ENCODE measurements at regions not wholly inside any gene's neighbourhood (a gene's known extent, or its start where the extent isn't known, plus 50 kb on each side); places are given as distances from the start of the nearest gene placed in this dataset.

- ChIA-PET CTCF (no interaction called here), POLR2A (no interaction called here)
- no peaks in the 10 kb centered on the region for H3K4me1 Mint-ChIP-seq
- no peak for DNase-seq
- no peaks in the 10 kb centered on the region for H3K9me3 ChIP-seq (ENCODE audit: low read length)
- H3K9me3 Mint-ChIP-seq = peaks cover 0 to 2% (median 0%) of the 10 kb centered on the region in 5 donors
- H3K27me3 ChIP-seq (ENCODE audit: insufficient read depth, low read length, poor library complexity, severe bottlenecking) = no peaks in the 10 kb centered on the region
- H3K4me3 ChIP-seq (ENCODE audit: low read length) = no peak overlapping the region
- H3K27ac ChIP-seq (ENCODE audit: low read depth, low read length) = no peak overlapping the region
- H3K36me3 Mint-ChIP-seq = no peaks in the 10 kb centered on the region
- no peak overlapping the region for H3K4me3 Mint-ChIP-seq
- H3K27ac Mint-ChIP-seq = no peak overlapping the region
- H3K27me3 Mint-ChIP-seq = peaks cover 0 to 1% of the 10 kb centered on the region in 2 donors
- no peaks in the 10 kb centered on the region for H3K4me1 ChIP-seq (ENCODE audit: insufficient read depth, low read length)
- H3K36me3 ChIP-seq (ENCODE audit: insufficient read depth, low read length) = no peaks in the 10 kb centered on the region
Observed at GRCh38 chr17:12553625-12554024, 112.1 kb upstream of the MYOCD start.

DNA sequence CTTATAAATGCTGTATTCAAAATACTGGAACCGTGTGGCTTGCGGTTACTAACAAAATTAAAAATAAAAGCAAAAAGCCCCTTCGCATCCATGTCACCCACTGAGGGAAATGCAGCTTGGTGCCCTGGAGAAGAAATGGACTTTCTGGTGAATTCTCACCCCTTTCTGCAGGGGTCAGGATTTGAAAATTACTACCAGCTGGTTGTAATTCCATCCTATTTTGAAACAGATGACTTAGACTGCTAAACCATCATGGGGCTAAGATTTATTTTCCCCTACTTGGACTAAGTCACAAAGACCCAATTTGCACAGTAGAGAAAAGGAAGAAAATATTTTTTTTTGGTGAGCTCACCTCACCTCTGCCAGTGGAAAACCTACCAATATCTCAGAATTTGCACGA, 111.4 kb upstream of the MYOCD start:
- Mint-ChIP-seq H3K4me3 (no peak overlapping the region), H3K27me3 (peaks cover 0 to 1% of the 10 kb centered on the region in 2 donors), H3K4me1 (no peaks in the 10 kb centered on the region), H3K36me3 (no peaks in the 10 kb centered on the region), H3K9me3 (peaks cover 0 to 2% (median 0%) of the 10 kb centered on the region in 5 donors), H3K27ac (no peak overlapping the region)
- ChIA-PET POLR2A (no interaction called here), CTCF (no interaction called here)
- DNase-seq = no peak
- Histone ChIP-seq H3K4me1 (ENCODE audit: insufficient read depth, low read length) (no peaks in the 10 kb centered on the region), H3K27me3 (ENCODE audit: insufficient read depth, low read length, poor library complexity, severe bottlenecking) (no peaks in the 10 kb centered on the region), H3K27ac (ENCODE audit: low read depth, low read length) (no peak overlapping the region), H3K9me3 (ENCODE audit: low read length) (no peaks in the 10 kb centered on the region), H3K36me3 (ENCODE audit: insufficient read depth, low read length) (no peaks in the 10 kb centered on the region), H3K4me3 (ENCODE audit: low read length) (no peak overlapping the region)

- Histone ChIP-seq H3K36me3 (ENCODE audit: insufficient read depth, low read length) (no peaks in the 10 kb centered on the region), H3K27ac (ENCODE audit: low read depth, low read length) (no peak overlapping the region), H3K4me3 (ENCODE audit: low read length) (no peak overlapping the region), H3K9me3 (ENCODE audit: low read length) (no peaks in the 10 kb centered on the region), H3K27me3 (ENCODE audit: insufficient read depth, low read length, poor library complexity, severe bottlenecking) (no peaks in the 10 kb centered on the region), H3K4me1 (ENCODE audit: insufficient read depth, low read length) (no peaks in the 10 kb centered on the region)
- CTCF ChIA-PET = no interaction called here
- H3K9me3 Mint-ChIP-seq = peaks cover 0 to 14% (median 5%) of the 10 kb centered on the region in 5 donors
- no peaks in the 10 kb centered on the region for H3K36me3 Mint-ChIP-seq
- POLR2A ChIA-PET = no interaction called here
- H3K27me3 Mint-ChIP-seq = peaks cover 0 to 1% of the 10 kb centered on the region in 2 donors
- H3K4me1 Mint-ChIP-seq = no peaks in the 10 kb centered on the region
- no peak overlapping the region for H3K4me3 Mint-ChIP-seq
- H3K27ac Mint-ChIP-seq = no peak overlapping the region
- DNase-seq = no peak
Observed at GRCh38 chr17:12566291-12566690, 99.4 kb upstream of the MYOCD start.

DNA sequence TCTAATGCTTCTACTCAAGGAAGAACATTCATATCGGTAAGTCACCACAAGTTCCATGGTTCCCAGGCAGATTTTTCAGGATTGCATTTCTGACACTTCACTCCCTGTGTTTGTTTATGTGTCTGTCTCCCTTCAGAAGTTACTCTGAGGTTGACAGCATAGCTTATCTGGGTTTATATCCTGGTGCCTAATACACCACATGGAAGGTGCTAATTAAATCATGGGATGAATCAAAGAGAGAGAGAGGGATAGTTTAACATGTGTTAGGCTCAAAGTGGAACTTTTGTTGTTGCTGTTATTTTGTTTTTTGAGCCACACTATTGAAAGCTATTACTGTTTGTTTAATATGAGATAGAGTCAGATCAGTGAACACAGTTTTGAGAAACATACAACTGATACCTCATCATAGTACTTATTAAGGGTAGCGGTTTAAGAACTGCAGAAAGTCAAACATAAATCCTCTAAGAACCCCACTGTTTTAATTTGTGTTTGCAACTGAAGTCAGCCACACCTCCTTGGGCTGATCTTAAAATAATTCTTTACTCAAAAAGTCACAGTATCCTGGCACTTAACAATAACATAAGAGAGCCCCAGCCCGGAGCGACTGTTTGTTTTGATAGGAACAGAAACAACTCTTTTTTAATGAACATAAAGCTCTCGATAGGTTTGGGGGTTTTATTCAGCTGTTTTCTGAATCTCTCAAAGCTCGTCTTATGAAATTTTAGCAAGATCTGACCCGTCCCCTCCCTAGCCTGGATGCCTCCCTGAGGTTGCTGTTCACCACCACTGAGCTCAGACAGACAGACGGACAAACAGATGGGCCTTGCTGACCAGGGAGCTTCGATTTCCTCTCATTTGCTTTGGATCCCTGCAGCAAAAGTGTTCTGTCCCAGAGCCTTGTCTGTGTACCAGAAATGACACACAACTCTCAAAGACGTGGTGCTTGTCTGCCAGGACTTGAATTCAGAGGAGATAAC, 98.3 kb upstream of the MYOCD start:
- Mint-ChIP-seq H3K4me3 (no peak overlapping the region), H3K9me3 (peaks cover 0 to 11% (median 9%) of the 10 kb centered on the region in 5 donors), H3K27ac (no peak overlapping the region), H3K4me1 (no peaks in the 10 kb centered on the region), H3K27me3 (peaks cover 0 to 1% of the 10 kb centered on the region in 2 donors), H3K36me3 (no peaks in the 10 kb centered on the region)
- CTCF ChIA-PET = no interaction called here
- no peak for DNase-seq
- Histone ChIP-seq H3K36me3 (ENCODE audit: insufficient read depth, low read length) (no peaks in the 10 kb centered on the region), H3K27me3 (ENCODE audit: insufficient read depth, low read length, poor library complexity, severe bottlenecking) (no peaks in the 10 kb centered on the region), H3K9me3 (ENCODE audit: low read length) (no peaks in the 10 kb centered on the region), H3K27ac (ENCODE audit: low read depth, low read length) (no peak overlapping the region), H3K4me3 (ENCODE audit: low read length) (no peak overlapping the region), H3K4me1 (ENCODE audit: insufficient read depth, low read length) (no peaks in the 10 kb centered on the region)
- POLR2A ChIA-PET = no interaction called here

- no peaks in the 10 kb centered on the region for H3K36me3 Mint-ChIP-seq
- H3K9me3 Mint-ChIP-seq = peaks cover 0 to 11% (median 9%) of the 10 kb centered on the region in 5 donors
- H3K27ac ChIP-seq (ENCODE audit: low read depth, low read length) = no peak overlapping the region
- no peak overlapping the region for H3K4me3 ChIP-seq (ENCODE audit: low read length)
- H3K27me3 Mint-ChIP-seq = peaks cover 0 to 1% of the 10 kb centered on the region in 2 donors
- H3K4me1 ChIP-seq (ENCODE audit: insufficient read depth, low read length) = no peaks in the 10 kb centered on the region
- no peaks in the 10 kb centered on the region for H3K36me3 ChIP-seq (ENCODE audit: insufficient read depth, low read length)
- H3K9me3 ChIP-seq (ENCODE audit: low read length) = no peaks in the 10 kb centered on the region
- POLR2A ChIA-PET = no interaction called here
- CTCF ChIA-PET = no interaction called here
- DNase-seq = no peak
- no peak overlapping the region for H3K27ac Mint-ChIP-seq
- no peaks in the 10 kb centered on the region for H3K27me3 ChIP-seq (ENCODE audit: insufficient read depth, low read length, poor library complexity, severe bottlenecking)
- no peak overlapping the region for H3K4me3 Mint-ChIP-seq
- no peaks in the 10 kb centered on the region for H3K4me1 Mint-ChIP-seq
Observed at GRCh38 chr17:12568358-12569251, 97.1 kb upstream of the MYOCD start.

DNA sequence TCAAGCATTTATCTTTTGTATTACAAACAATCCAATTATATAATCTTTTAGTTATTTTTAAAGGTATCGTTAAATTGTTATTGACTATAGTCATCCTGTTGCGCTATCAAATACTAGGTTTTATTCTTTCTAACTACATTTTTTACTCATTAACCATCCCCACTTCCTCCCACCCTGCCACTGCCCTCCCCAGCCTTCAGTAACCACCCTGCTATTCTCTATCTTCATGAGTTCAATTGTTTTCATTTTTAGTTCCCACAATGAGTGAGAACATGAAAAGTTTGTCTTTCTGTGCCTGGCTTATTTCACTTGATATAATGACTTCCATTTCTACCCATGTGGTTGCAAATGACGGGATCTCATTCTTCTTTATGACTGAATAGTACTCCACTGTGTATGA, 94.1 kb upstream of the MYOCD start:
- peaks cover 0 to 1% of the 10 kb centered on the region in 2 donors for H3K27me3 Mint-ChIP-seq
- CTCF ChIA-PET = no interaction called here
- POLR2A ChIA-PET = no interaction called here

DNA sequence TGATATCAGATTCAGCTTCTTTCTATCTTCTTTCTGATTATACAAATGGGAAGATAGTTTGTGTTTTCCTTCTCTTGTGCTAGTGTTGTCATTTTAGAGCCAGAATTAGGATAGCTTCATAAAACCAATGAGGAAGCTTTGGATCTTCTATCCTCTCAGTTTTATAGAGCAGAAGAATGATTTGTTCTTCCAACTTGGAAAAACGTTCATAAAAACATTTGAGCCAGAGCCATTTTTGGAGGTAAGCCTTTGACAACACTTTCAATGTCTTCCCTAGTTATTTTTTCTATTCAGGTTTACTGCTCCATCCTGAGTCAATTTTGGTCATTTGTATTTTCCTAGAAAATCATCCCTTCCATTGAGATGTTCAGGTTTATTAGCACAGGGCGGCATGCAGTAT, 91.2 kb upstream of the MYOCD start:
- Mint-ChIP-seq H3K36me3 (no peaks in the 10 kb centered on the region), H3K27ac (no peak overlapping the region), H3K27me3 (peaks cover 0 to 1% of the 10 kb centered on the region in 2 donors), H3K4me1 (no peaks in the 10 kb centered on the region), H3K4me3 (no peak overlapping the region), H3K9me3 (peaks cover 0 to 9% (median 4%) of the 10 kb centered on the region in 5 donors)
- no peak overlapping the region for H3K27ac ChIP-seq (ENCODE audit: low read depth, low read length)
- no peaks in the 10 kb centered on the region for H3K27me3 ChIP-seq (ENCODE audit: insufficient read depth, low read length, poor library complexity, severe bottlenecking)
- no peaks in the 10 kb centered on the region for H3K4me1 ChIP-seq (ENCODE audit: insufficient read depth, low read length)
- ChIA-PET CTCF (no interaction called here), POLR2A (no interaction called here)
- H3K36me3 ChIP-seq (ENCODE audit: insufficient read depth, low read length) = no peaks in the 10 kb centered on the region
- no peak overlapping the region for H3K4me3 ChIP-seq (ENCODE audit: low read length)
- DNase-seq = no peak
- H3K9me3 ChIP-seq (ENCODE audit: low read length) = no peaks in the 10 kb centered on the region

More for the DNA sequence above, 94.1 kb upstream of the MYOCD start:
- Mint-ChIP-seq H3K27ac (no peak overlapping the region), H3K9me3 (peaks cover 0 to 9% (median 0%) of the 10 kb centered on the region in 5 donors), H3K4me1 (no peaks in the 10 kb centered on the region), H3K4me3 (no peak overlapping the region), H3K36me3 (no peaks in the 10 kb centered on the region)
- Histone ChIP-seq H3K36me3 (ENCODE audit: insufficient read depth, low read length) (no peaks in the 10 kb centered on the region), H3K27ac (ENCODE audit: low read depth, low read length) (no peak overlapping the region), H3K4me1 (ENCODE audit: insufficient read depth, low read length) (no peaks in the 10 kb centered on the region), H3K27me3 (ENCODE audit: insufficient read depth, low read length, poor library complexity, severe bottlenecking) (no peaks in the 10 kb centered on the region), H3K9me3 (ENCODE audit: low read length) (no peaks in the 10 kb centered on the region), H3K4me3 (ENCODE audit: low read length) (no peak overlapping the region)
- no peak for DNase-seq

DNA sequence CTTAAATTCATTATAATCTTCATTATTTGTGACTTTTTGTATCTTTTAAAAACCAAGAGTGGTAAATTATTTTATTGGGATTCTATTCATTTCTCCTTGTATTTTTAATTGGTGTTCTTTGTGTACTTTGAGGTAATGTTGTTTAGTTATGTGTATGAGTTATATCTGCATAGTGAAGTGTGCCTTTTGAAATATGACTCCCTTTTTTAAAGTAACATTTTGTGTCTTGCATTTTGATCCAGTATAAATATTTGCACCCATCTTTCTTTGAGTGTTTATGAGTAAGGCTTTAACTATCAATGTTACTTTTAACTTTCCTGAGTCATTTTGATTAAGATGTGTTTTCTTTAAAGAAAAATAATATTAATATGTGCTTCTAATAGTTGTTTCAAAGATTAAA, 90.0 kb upstream of the MYOCD start:
- peaks cover 0 to under 1% of the 10 kb centered on the region in 2 donors for H3K27me3 Mint-ChIP-seq
- DNase-seq = no peak
- ChIA-PET POLR2A (no interaction called here), CTCF (no interaction called here)
- Histone ChIP-seq H3K36me3 (ENCODE audit: insufficient read depth, low read length) (no peaks in the 10 kb centered on the region), H3K4me1 (ENCODE audit: insufficient read depth, low read length) (no peaks in the 10 kb centered on the region), H3K27me3 (ENCODE audit: insufficient read depth, low read length, poor library complexity, severe bottlenecking) (no peaks in the 10 kb centered on the region), H3K27ac (ENCODE audit: low read depth, low read length) (no peak overlapping the region), H3K9me3 (ENCODE audit: low read length) (no peaks in the 10 kb centered on the region), H3K4me3 (ENCODE audit: low read length) (no peak overlapping the region)
- no peak overlapping the region for H3K4me3 Mint-ChIP-seq
- no peaks in the 10 kb centered on the region for H3K36me3 Mint-ChIP-seq
- H3K9me3 Mint-ChIP-seq = peaks cover 0 to 5% (median 4%) of the 10 kb centered on the region in 5 donors
- no peak overlapping the region for H3K27ac Mint-ChIP-seq
- no peaks in the 10 kb centered on the region for H3K4me1 Mint-ChIP-seq
